Calu3 (cell line): ENCODE measurements at regions not wholly inside any gene's neighbourhood (a gene's known extent, or its start where the extent isn't known, plus 50 kb on each side); places are given as distances from the start of the nearest gene placed in this dataset.

ENCODE experiments used
- BruUV-seq: library from RNA; stranded (reverse); fragments of 400-500 nt; replicated peaks from 2 replicates; lab custom pipeline; 2021; lab: Mats Ljungman, UMichigan
- CTCF ChIA-PET: fragments of 300-600 bp; sonication (Branson Sonifier 250); formaldehyde crosslinking; loops from one replicate; lab custom pipeline; 2022; ENCODE audit warnings: antibody characterized with exemption; lab: Charles Lee
- DNase-seq: peaks from one replicate; pipeline ENCODE4 v3.0.0; 2022
- H3K27ac Mint-ChIP-seq: one replicate; pipeline ENCODE4 v1.8.0; 2022; ENCODE audit warnings: mixed read lengths; ENCODE audit not compliant: unreplicated experiment
- H3K27me3 Mint-ChIP-seq: one replicate; pipeline ENCODE4 v1.8.0; 2022; ENCODE audit warnings: mixed read lengths; ENCODE audit not compliant: unreplicated experiment
- H3K36me3 Mint-ChIP-seq: one replicate; pipeline ENCODE4 v1.8.0; 2022; ENCODE audit warnings: mild to moderate bottlenecking, moderate library complexity, mixed read lengths; ENCODE audit not compliant: insufficient read depth, unreplicated experiment
- H3K4me1 Mint-ChIP-seq: one replicate; pipeline ENCODE4 v1.8.0; 2022; ENCODE audit warnings: mild to moderate bottlenecking, low read depth, mixed read lengths; ENCODE audit not compliant: unreplicated experiment
- H3K4me3 Mint-ChIP-seq: one replicate; pipeline ENCODE4 v1.8.0; 2022; ENCODE audit warnings: mild to moderate bottlenecking, low read depth, moderate library complexity, mixed read lengths; ENCODE audit not compliant: unreplicated experiment
- H3K9me3 Mint-ChIP-seq: one replicate; pipeline ENCODE4 v1.8.0; 2022; ENCODE audit warnings: low read depth, mixed read lengths; ENCODE audit not compliant: unreplicated experiment
- CTCF ChIP-seq: fragments of 200-600 bp; IDR thresholded peaks from one replicate; pipeline ENCODE4 v1.8.0; 2022; ENCODE audit warnings: antibody characterized with exemption; ENCODE audit not compliant: unreplicated experiment
- intact Hi-C: fragments of 100-400 bp; cut with micrococcal nuclease; formaldehyde crosslinking; loops from one replicate; pipeline ENCODE4 v1.10.0; 2022; ENCODE audit not compliant: unreplicated experiment

GRCh38 chr4:7141151-7141834, 51.0 kb upstream of the SORCS2 start:
- Mint-ChIP-seq H3K4me1 (no peaks in the 10 kb centered on the region), H3K9me3 (no peaks in the 10 kb centered on the region), H3K27me3 (peaks cover 53% of the 10 kb centered on the region), H3K36me3 (no peaks in the 10 kb centered on the region), H3K27ac (no peak overlapping the region), H3K4me3 (no peak overlapping the region)
- CTCF ChIA-PET: no interaction called here
- intact Hi-C loops: no loop called here
- BruUV-seq: no TSS peak
- no peak for DNase-seq
- TF ChIP-seq CTCF: no peak

DNA sequence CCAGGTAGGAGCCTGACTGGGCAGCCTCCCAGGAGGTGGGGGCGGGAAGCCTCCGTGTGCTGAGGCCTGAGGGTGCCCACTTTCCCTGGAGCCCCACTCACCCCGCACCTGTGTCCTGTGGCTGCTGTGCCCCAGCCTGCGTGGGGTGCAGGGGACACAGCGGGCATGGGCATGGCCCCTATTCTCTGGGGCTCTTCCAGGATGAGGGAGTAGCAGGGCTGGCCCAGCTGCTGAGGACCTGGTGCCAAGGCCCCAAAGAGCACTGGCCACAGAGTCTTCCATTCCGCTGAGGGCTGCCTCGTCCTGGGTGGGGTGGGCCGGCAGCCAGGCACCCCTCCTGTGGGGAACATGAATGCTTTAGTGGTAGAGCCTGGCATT, 51.7 kb upstream of the SORCS2 start:
- intact Hi-C loops: no loop called here
- peaks cover 47% of the 10 kb centered on the region for H3K27me3 Mint-ChIP-seq
- CTCF ChIA-PET: no interaction called here
- DNase-seq: no peak
- no peak for TF ChIP-seq CTCF
- H3K9me3 Mint-ChIP-seq: no peaks in the 10 kb centered on the region
- H3K27ac Mint-ChIP-seq: no peak overlapping the region
- no peaks in the 10 kb centered on the region for H3K36me3 Mint-ChIP-seq
- H3K4me3 Mint-ChIP-seq: no peak overlapping the region
- no peaks in the 10 kb centered on the region for H3K4me1 Mint-ChIP-seq
- no TSS peak for BruUV-seq

GRCh38 chr4:7140062-7140691, 52.2 kb upstream of the SORCS2 start:
- peaks cover 42% of the 10 kb centered on the region for H3K27me3 Mint-ChIP-seq
- H3K4me3 Mint-ChIP-seq: no peak overlapping the region
- DNase-seq: no peak
- TF ChIP-seq CTCF: no peak
- H3K4me1 Mint-ChIP-seq: no peaks in the 10 kb centered on the region
- intact Hi-C loops: no loop called here
- CTCF ChIA-PET: no interaction called here
- H3K9me3 Mint-ChIP-seq: no peaks in the 10 kb centered on the region
- H3K36me3 Mint-ChIP-seq: no peaks in the 10 kb centered on the region
- BruUV-seq: no TSS peak
- H3K27ac Mint-ChIP-seq: no peak overlapping the region

DNA sequence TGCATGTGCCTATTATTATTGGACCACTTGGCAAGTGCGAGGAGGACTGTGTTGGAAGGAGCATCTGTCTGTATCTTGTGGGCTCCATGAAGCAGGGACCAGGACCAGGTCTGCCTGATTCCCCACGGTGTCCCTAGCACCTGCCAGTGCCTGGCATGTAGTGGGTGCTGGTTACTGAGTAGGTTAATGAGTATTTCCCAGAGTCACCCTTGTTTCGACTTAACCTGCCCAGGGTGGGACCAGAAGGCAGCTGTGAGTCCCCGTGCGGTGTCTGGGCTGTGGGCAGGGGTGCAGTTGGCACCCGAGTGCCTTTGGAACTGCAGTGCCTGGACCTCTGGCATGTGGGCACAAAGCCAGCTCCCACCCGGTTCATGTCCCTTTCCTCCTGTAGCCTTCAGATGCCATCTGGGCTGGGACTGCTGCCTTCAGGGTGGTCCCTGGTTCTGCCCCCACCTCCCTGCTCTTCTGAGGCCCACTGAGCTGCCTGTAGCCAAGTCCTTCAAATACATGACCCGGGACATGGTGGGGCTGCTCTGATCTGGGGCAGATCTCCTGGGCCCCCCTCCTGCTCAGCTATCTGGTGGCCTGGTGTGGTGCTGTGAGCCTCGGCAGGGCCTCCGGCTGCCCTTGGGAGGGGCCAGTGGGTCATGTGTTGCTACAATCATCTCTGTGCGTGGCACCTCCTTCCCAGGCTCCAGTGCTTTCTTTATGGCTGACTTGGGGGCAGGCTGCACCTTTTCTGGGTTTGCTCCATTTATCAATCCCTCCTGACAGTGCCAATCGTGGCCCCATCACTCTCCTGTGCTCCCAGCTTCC, 53.0 kb upstream of the SORCS2 start:
- CTCF ChIA-PET: no interaction called here
- intact Hi-C loops: no loop called here

More for the DNA sequence above, 53.0 kb upstream of the SORCS2 start:
- Mint-ChIP-seq H3K9me3 (no peaks in the 10 kb centered on the region), H3K36me3 (no peaks in the 10 kb centered on the region), H3K4me3 (no peak overlapping the region), H3K27ac (no peak overlapping the region), H3K27me3 (peaks cover 36% of the 10 kb centered on the region), H3K4me1 (no peaks in the 10 kb centered on the region)
- no peak for DNase-seq
- BruUV-seq: no TSS peak
- no peak for TF ChIP-seq CTCF
